Adrenal gland (tissue), 9 donors: ENCODE measurements at regions not wholly inside any gene's neighbourhood (a gene's known extent, or its start where the extent isn't known, plus 50 kb on each side); places are given as distances from the start of the nearest gene placed in this dataset.

Experiments used
- DNase-seq, 7 donors: peaks; one replicate each; pipeline ENCODE4 v3.0.0-alpha.2; 2019 to 2020
- H3K27ac ChIP-seq, 5 donors: fragments of 200-600 bp; sonication (generic) in 4 of 5; 1 replicate in 3 of 5; 2 replicates in 2 of 5; pipeline versions ENCODE4 v1.5.1 to v1.8.0; 2016 to 2020; ENCODE audit warnings: mild to moderate bottlenecking in 1 of 5
- H3K27me3 ChIP-seq: fragments of 200-600 bp; 2 replicates; pipeline ENCODE4 v1.8.0; 2021
- H3K36me3 ChIP-seq, 2 donors: fragments of 200-600 bp; replicated peaks in 1 of 2; 1 replicate in 1 of 2; 2 replicates in 1 of 2; pipeline versions ENCODE4 v1.5.1 to v1.8.0; 2018 to 2022
- H3K4me1 ChIP-seq, 2 donors: fragments of 200-600 bp; replicated peaks in 1 of 2; 1 replicate in 1 of 2; 2 replicates in 1 of 2; pipeline versions ENCODE4 v1.5.1 to v1.8.0; 2018 to 2021
- H3K4me3 ChIP-seq, 4 donors: fragments of 200-600 bp; sonication (generic) in 3 of 4; one replicate each; pipeline ENCODE4 v1.5.1; 2016 to 2018
- H3K9me3 ChIP-seq, 3 donors: fragments of 200-600 bp; sonication (generic) in 1 of 3; replicated peaks in 1 of 3; 1 replicate in 2 of 3; 2 replicates in 1 of 3; pipeline versions ENCODE4 v1.5.1 to v1.8.0; 2016 to 2021
- POLR2A ChIP-seq, 2 donors: fragments of 450-650 bp; IDR thresholded peaks; one replicate each; pipeline ENCODE4 v1.6.1; 2017; ENCODE audit warnings: antibody characterized with exemption in 2 of 2, mild to moderate bottlenecking in 2 of 2, moderate library complexity in 1 of 2
- WGBS, 4 donors: extraction: QIAGEN DNeasy Blood & Tissue Kit in 2 of 4; methylation state at CpG; one replicate each; pipeline versions ENCODE4 v1.1.5 to v1.1.7; 2013 to 2017; 5-methylcytosine and 5-hydroxymethylcytosine counted together
- intact Hi-C, 2 donors: fragments of 100-400 bp; cut with DNase I; formaldehyde crosslinking; loops; one replicate each; pipeline versions ENCODE4 v1.14.1 to v1.15.0; 2022 to 2023
- TF ChIP-seq, protein P1 (sequence below), 6 experiments: fragments of 450-650 bp in 4 of 6; fragments of 200-600 bp in 2 of 6; sonication (generic) in 1 of 6; IDR thresholded peaks; 1 replicate in 5 of 6; 2 replicates in 1 of 6; pipeline versions ENCODE4 v1.5.1 to v1.8.0; 2016 to 2021; ENCODE audit warnings: antibody characterized with exemption in 6 of 6, mild to moderate bottlenecking in 2 of 6, moderate library complexity in 1 of 6
- donor health status: healthy with polysubstance abuse.
- donor health status: Bipolar disorder and iron deficiency.
- donor health status: DM: yes; HTN: yes; CAD: no.
- donor health status: DM: no; HTN: no; CAD: no.
- donor health status: DM: no; HTN: no; CAD: no.

DNA sequence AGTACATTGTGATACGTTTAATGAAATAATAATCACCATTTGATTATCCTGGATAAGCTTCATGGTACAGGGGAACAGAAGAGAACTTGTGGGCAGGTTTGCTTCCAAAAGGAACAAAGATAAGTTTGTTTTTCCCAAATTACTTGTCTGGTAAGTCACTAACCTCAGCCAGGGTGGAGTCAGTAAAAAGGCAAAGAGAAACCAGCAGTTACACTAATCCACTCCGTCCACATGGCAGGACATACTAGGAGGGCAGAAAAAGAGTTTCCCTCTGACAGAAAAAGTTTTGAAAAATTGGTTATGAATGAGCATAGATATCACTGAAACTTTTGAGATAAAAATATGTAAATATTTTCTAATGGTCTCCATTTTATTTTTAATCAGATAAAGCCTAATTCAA is 285.9 kb downstream of the IL15 start:
- DNase-seq: no peak
- no peaks in the 10 kb centered on the region for H3K27me3 ChIP-seq
- H3K27ac ChIP-seq: no peak overlapping the region
- intact Hi-C loops: no loop called here
- no peaks in the 10 kb centered on the region for H3K9me3 ChIP-seq
- no peak overlapping the region for H3K4me3 ChIP-seq
- H3K4me1 ChIP-seq: no peaks in the 10 kb centered on the region
- no peaks in the 10 kb centered on the region for H3K36me3 ChIP-seq
- TF ChIP-seq, protein P1, sequence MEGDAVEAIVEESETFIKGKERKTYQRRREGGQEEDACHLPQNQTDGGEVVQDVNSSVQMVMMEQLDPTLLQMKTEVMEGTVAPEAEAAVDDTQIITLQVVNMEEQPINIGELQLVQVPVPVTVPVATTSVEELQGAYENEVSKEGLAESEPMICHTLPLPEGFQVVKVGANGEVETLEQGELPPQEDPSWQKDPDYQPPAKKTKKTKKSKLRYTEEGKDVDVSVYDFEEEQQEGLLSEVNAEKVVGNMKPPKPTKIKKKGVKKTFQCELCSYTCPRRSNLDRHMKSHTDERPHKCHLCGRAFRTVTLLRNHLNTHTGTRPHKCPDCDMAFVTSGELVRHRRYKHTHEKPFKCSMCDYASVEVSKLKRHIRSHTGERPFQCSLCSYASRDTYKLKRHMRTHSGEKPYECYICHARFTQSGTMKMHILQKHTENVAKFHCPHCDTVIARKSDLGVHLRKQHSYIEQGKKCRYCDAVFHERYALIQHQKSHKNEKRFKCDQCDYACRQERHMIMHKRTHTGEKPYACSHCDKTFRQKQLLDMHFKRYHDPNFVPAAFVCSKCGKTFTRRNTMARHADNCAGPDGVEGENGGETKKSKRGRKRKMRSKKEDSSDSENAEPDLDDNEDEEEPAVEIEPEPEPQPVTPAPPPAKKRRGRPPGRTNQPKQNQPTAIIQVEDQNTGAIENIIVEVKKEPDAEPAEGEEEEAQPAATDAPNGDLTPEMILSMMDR (IDR thresholded peaks at IDR 0.05): no peak
- no peak for TF ChIP-seq POLR2A (IDR thresholded peaks at IDR 0.05)
- 65 to 87% (median 74%) methylated on average over 2 of the region's 2 CpGs for WGBS, 4 donors

DNA sequence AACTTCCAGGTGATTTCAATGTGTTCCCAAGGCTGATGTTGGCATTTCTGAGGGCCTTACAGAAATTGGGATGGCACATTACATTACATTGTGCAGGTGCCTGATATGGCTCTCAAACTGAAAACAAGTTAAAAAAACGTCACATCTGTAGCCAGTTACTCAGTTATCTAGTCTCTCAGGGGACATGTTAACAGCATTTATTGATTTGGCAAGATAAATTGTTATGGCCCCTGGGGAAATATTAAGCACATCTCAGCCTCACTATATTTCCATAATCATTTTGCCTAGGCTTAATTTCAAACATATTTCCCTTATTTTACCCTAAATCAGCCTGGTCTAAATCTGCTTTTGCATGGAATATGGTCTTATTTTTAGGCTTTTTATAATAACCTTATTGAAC is 290.0 kb downstream of the IL15 start:
- H3K36me3 ChIP-seq: no peaks in the 10 kb centered on the region
- H3K9me3 ChIP-seq: no peaks in the 10 kb centered on the region
- no peaks in the 10 kb centered on the region for H3K27me3 ChIP-seq
- intact Hi-C loops: no loop called here
- no peak overlapping the region for H3K4me3 ChIP-seq
- no peak for TF ChIP-seq POLR2A (IDR thresholded peaks at IDR 0.05)
- TF ChIP-seq, protein P1 (IDR thresholded peaks at IDR 0.05): no peak
- no peaks in the 10 kb centered on the region for H3K4me1 ChIP-seq
- 4 to 42% (median 19%) methylated on average over 1 of the region's 1 CpG for WGBS, 4 donors
- no peak overlapping the region for H3K27ac ChIP-seq
- no peak for DNase-seq

DNA sequence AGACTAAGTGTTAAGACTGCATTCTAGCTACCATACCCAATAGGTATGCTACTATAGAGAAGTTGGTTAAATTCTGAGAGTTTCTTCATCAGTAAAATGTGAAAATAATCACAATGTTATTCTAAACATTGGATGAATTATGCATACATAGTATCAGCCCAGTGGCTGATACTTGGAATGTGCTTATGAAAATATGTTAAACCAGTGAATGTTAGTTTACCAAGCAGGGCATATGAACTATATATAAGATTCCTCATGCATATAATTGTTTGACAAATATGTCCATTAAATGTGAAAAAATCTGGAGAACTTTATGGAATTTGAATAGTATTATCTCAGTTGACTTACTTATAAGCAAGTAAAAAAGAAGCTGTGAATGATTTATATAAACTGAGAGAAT is 296.1 kb downstream of the IL15 start:
- H3K4me1 ChIP-seq: no peaks in the 10 kb centered on the region
- H3K9me3 ChIP-seq: no peaks in the 10 kb centered on the region
- DNase-seq: no peak
- no peaks in the 10 kb centered on the region for H3K36me3 ChIP-seq
- H3K27me3 ChIP-seq: no peaks in the 10 kb centered on the region
- TF ChIP-seq, protein P1 (IDR thresholded peaks at IDR 0.05): no peak
- TF ChIP-seq POLR2A (IDR thresholded peaks at IDR 0.05): no peak
- intact Hi-C loops: no loop called here
- no peak overlapping the region for H3K4me3 ChIP-seq
- no peak overlapping the region for H3K27ac ChIP-seq

DNA sequence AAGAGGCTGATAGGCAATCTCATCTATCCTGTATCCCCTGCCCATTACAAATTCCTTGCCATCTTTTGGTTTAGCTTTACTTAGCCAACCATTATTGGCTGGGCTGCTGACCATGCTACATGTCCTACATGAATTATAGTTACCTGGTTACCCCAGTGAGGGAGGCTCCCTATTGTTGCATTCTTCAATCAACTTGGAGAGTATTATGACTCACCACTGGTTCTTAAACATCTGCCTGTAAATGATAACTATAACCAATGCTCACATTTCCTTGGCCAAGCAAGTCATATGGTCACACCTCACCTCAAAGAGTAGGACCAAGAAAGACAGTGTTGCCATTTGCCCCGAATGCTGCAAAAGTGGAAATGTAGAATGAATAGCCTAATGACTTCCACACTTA is 297.6 kb downstream of the IL15 start:
- 79 to 89% (median 86%) methylated on average over 1 of the region's 1 CpG for WGBS, 4 donors
- no peaks in the 10 kb centered on the region for H3K36me3 ChIP-seq

More for the DNA sequence above, 297.6 kb downstream of the IL15 start:
- Histone ChIP-seq H3K27me3 (no peaks in the 10 kb centered on the region), H3K4me3 (no peak overlapping the region), H3K27ac (no peak overlapping the region), H3K4me1 (no peaks in the 10 kb centered on the region), H3K9me3 (no peaks in the 10 kb centered on the region)
- no peak for TF ChIP-seq POLR2A (IDR thresholded peaks at IDR 0.05)
- TF ChIP-seq, protein P1 (IDR thresholded peaks at IDR 0.05): no peak
- no peak for DNase-seq
- intact Hi-C loops: no loop called here
